Urothelium cell line (cell line): ENCODE measurements at regions not wholly inside any gene's neighbourhood (a gene's known extent, or its start where the extent isn't known, plus 50 kb on each side); places are given as distances from the start of the nearest gene placed in this dataset.
"Not testable (repeated sequence)": the region's sequence is repeated elsewhere in the genome, so short reads cannot be mapped to it uniquely, and the experiment has no call there.

Experiments
- DNase-seq: peaks from one replicate; pipeline ENCODE4 v3.0.0; 2011; ENCODE audit warnings: low spot score, mixed read lengths
- FAIRE-seq: peaks from 2 replicates; lab custom pipeline; 2011; peaks lifted over from hg19 to GRCh38; lab: Jason Lieb, UNC

- DNase-seq (no peak), FAIRE-seq (no peak)
These were observed 72.9 kb downstream of the ZNF622 start for GRCh38 chr5:16392718-16393117.

- no peak for DNase-seq
- FAIRE-seq = no peak
These were observed 73.5 kb downstream of the ZNF622 start for GRCh38 chr5:16391858-16392649.

GRCh38 chr5:16390825-16391224, 74.8 kb downstream of the ZNF622 start:
- FAIRE-seq (no peak), DNase-seq (no peak)

GRCh38 chr5:16385516-16386090, 80.0 kb downstream of the ZNF622 start:
- FAIRE-seq = no peak
- DNase-seq = no peak

GRCh38 chr5:16384804-16385203, 80.8 kb downstream of the ZNF622 start:
- FAIRE-seq (no peak), DNase-seq (no peak)

GRCh38 chr5:16384222-16384621, 81.4 kb downstream of the ZNF622 start:
- FAIRE-seq = no peak
- DNase-seq = no peak

GRCh38 chr5:16383544-16384052, 82.0 kb downstream of the ZNF622 start:
- DNase-seq (no peak), FAIRE-seq (no peak)

GRCh38 chr5:16382047-16382446, 83.6 kb downstream of the ZNF622 start:
- no peak for FAIRE-seq

GRCh38 chr5:16378762-16379161, 86.8 kb downstream of the ZNF622 start:
- DNase-seq (no peak), FAIRE-seq (no peak)

More at GRCh38 chr5:16382047-16382446, 83.6 kb downstream of the ZNF622 start:
- DNase-seq = no peak

- DNase-seq = no peak
- FAIRE-seq = no peak
These were observed 93.1 kb downstream of the ZNF622 start for GRCh38 chr5:16372493-16372892.

- DNase-seq (no peak), FAIRE-seq (no peak)
These were observed 99.1 kb downstream of the ZNF622 start for GRCh38 chr5:16366491-16366890.

- FAIRE-seq = peak; percentile 44
- DNase-seq = no peak
These were observed 100.7 kb downstream of the ZNF622 start for GRCh38 chr5:16364910-16365309.

- DNase-seq = not testable (repeated sequence)
These were observed 112.2 kb downstream of the ZNF622 start for GRCh38 chr5:16353439-16353838.

GRCh38 chr5:16350816-16351215, 114.8 kb downstream of the ZNF622 start:
- DNase-seq = no peak
- FAIRE-seq = no peak

More at GRCh38 chr5:16353439-16353838, 112.2 kb downstream of the ZNF622 start:
- not testable (repeated sequence) for FAIRE-seq

GRCh38 chr5:16346380-16346779, 119.2 kb downstream of the ZNF622 start:
- no peak for FAIRE-seq
- no peak for DNase-seq

GRCh38 chr5:16345454-16345853, 120.1 kb downstream of the ZNF622 start:
- no peak for FAIRE-seq
- DNase-seq = no peak

GRCh38 chr5:16326137-16326536, 139.5 kb downstream of the ZNF622 start:
- DNase-seq = no peak
- no peak for FAIRE-seq

- no peak for FAIRE-seq
- DNase-seq = no peak
These were observed 141.7 kb upstream of the MARCHF11 start for GRCh38 chr5:16321284-16321683.

GRCh38 chr5:16315501-16315900, 135.9 kb upstream of the MARCHF11 start:
- no peak for DNase-seq
- no peak for FAIRE-seq

GRCh38 chr5:16313761-16314160, 134.2 kb upstream of the MARCHF11 start:
- no peak for DNase-seq

GRCh38 chr5:16312785-16313184, 133.2 kb upstream of the MARCHF11 start:
- DNase-seq (no peak), FAIRE-seq (no peak)

More at GRCh38 chr5:16313761-16314160, 134.2 kb upstream of the MARCHF11 start:
- no peak for FAIRE-seq

GRCh38 chr5:16311666-16312065, 132.1 kb upstream of the MARCHF11 start:
- FAIRE-seq (no peak), DNase-seq (no peak)
